OCI-LY3 (cell line): ENCODE measurements at regions not wholly inside any gene's neighbourhood (a gene's known extent, or its start where the extent isn't known, plus 50 kb on each side); places are given as distances from the start of the nearest gene placed in this dataset.

Experiments
- EZH2phosphoT487 ChIP-seq: fragments of 200-600 bp; shearing (Covaris generic); IDR thresholded peaks from 2 replicates; pipeline ENCODE4 v1.6.1; 2018; ENCODE audit warnings: antibody characterized with exemption, mixed run types, low read depth
- TF ChIP-seq, protein P1 (sequence below): fragments of 200-600, 300-600 bp; sonication (generic); IDR thresholded peaks from 2 replicates; pipeline ENCODE4 v1.5.1; 2014; ENCODE audit warnings: antibody characterized with exemption, low read length, low read depth

DNA sequence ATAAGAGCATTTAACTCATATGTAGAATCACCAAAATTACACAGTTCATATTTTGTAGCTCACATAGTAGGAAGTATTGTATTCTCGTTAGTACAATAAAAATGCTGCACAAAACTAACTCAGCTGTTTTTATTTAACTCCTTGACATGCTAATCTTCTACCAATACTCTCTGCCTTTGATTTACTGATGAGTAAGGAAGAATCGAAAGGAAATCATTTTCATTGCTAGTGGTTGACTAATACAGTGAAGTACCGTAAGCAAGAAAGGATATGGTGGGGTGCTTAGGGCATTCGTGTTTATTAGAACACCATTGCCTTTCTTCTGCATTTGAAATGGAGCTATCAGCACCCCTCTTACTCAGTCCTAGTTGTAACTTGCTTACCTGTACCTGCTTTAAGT, 1239.1 kb upstream of the TENM3 start:
- TF ChIP-seq, protein P1, sequence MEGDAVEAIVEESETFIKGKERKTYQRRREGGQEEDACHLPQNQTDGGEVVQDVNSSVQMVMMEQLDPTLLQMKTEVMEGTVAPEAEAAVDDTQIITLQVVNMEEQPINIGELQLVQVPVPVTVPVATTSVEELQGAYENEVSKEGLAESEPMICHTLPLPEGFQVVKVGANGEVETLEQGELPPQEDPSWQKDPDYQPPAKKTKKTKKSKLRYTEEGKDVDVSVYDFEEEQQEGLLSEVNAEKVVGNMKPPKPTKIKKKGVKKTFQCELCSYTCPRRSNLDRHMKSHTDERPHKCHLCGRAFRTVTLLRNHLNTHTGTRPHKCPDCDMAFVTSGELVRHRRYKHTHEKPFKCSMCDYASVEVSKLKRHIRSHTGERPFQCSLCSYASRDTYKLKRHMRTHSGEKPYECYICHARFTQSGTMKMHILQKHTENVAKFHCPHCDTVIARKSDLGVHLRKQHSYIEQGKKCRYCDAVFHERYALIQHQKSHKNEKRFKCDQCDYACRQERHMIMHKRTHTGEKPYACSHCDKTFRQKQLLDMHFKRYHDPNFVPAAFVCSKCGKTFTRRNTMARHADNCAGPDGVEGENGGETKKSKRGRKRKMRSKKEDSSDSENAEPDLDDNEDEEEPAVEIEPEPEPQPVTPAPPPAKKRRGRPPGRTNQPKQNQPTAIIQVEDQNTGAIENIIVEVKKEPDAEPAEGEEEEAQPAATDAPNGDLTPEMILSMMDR: no peak
- TF ChIP-seq EZH2phosphoT487: no peak
